ENCODE measurements at regions not wholly inside any gene's neighbourhood (a gene's known extent, or its start where the extent isn't known, plus 50 kb on each side); places are given as distances from the start of the nearest gene placed in this dataset.

- H3K27me3 ChIP-seq (ENCODE audit: low read depth) = no peaks in the 10 kb centered on the region
- intact Hi-C loops (cut with DNase I) = no loop called here
- H3K4me1 ChIP-seq = no peaks in the 10 kb centered on the region
- no peaks in the 10 kb centered on the region for H3K9me3 ChIP-seq
- H3K4me3 ChIP-seq = no peak overlapping the region
- H3K36me3 ChIP-seq = no peaks in the 10 kb centered on the region
- no peak overlapping the region for H3K27ac ChIP-seq
- ATAC-seq = no peak
- no peak for TF ChIP-seq CTCF (IDR thresholded peaks at IDR 0.05)
- DNase-seq = no peak
Observed at GRCh38 chr2:172223601-172224054, 120.9 kb upstream of the DLX2 start.

- no peaks in the 10 kb centered on the region for H3K36me3 ChIP-seq
- ATAC-seq (no peak), DNase-seq (no peak)
- H3K4me3 ChIP-seq = no peak overlapping the region
- H3K4me1 ChIP-seq = no peaks in the 10 kb centered on the region
- H3K9me3 ChIP-seq = no peaks in the 10 kb centered on the region
- no peak for TF ChIP-seq CTCF (IDR thresholded peaks at IDR 0.05)
- H3K27me3 ChIP-seq (ENCODE audit: low read depth) = no peaks in the 10 kb centered on the region
- no peak overlapping the region for H3K27ac ChIP-seq
- intact Hi-C loops (cut with DNase I) = no loop called here
Observed at GRCh38 chr2:172225786-172226185, 123.1 kb upstream of the DLX2 start.

GRCh38 chr2:172226244-172227061 is 123.8 kb upstream of the DLX2 start:
- ATAC-seq = no peak
- no peaks in the 10 kb centered on the region for H3K4me1 ChIP-seq
- H3K36me3 ChIP-seq = no peaks in the 10 kb centered on the region
- H3K9me3 ChIP-seq = no peaks in the 10 kb centered on the region
- DNase-seq = no peak
- H3K27me3 ChIP-seq (ENCODE audit: low read depth) = no peaks in the 10 kb centered on the region
- no peak for TF ChIP-seq CTCF (IDR thresholded peaks at IDR 0.05)
- no peak overlapping the region for H3K27ac ChIP-seq
- H3K4me3 ChIP-seq = no peak overlapping the region
- intact Hi-C loops (cut with DNase I) = no loop called here

GRCh38 chr2:172227719-172228118 is 125.0 kb upstream of the DLX2 start:
- H3K36me3 ChIP-seq = no peaks in the 10 kb centered on the region
- H3K27ac ChIP-seq = no peak overlapping the region

GRCh38 chr2:172228177-172228808 is 125.6 kb upstream of the DLX2 start:
- H3K4me1 ChIP-seq = no peaks in the 10 kb centered on the region

More at GRCh38 chr2:172227719-172228118, 125.0 kb upstream of the DLX2 start:
- Histone ChIP-seq H3K9me3 (no peaks in the 10 kb centered on the region), H3K4me1 (no peaks in the 10 kb centered on the region), H3K4me3 (no peak overlapping the region), H3K27me3 (ENCODE audit: low read depth) (no peaks in the 10 kb centered on the region)
- no peak for ATAC-seq
- DNase-seq = no peak
- intact Hi-C loops (cut with DNase I) = no loop called here
- TF ChIP-seq CTCF (IDR thresholded peaks at IDR 0.05) = no peak

More at GRCh38 chr2:172228177-172228808, 125.6 kb upstream of the DLX2 start:
- no peak overlapping the region for H3K4me3 ChIP-seq
- H3K27me3 ChIP-seq (ENCODE audit: low read depth) = no peaks in the 10 kb centered on the region
- ATAC-seq = no peak
- no peak overlapping the region for H3K27ac ChIP-seq
- no peak for TF ChIP-seq CTCF (IDR thresholded peaks at IDR 0.05)
- H3K9me3 ChIP-seq = no peaks in the 10 kb centered on the region
- H3K36me3 ChIP-seq = no peaks in the 10 kb centered on the region
- intact Hi-C loops (cut with DNase I) = no loop called here
- no peak for DNase-seq
